GM19463 (cell line): ENCODE measurements at regions not wholly inside any gene's neighbourhood (a gene's known extent, or its start where the extent isn't known, plus 50 kb on each side); places are given as distances from the start of the nearest gene placed in this dataset.
"Not testable (repeated sequence)": the region's sequence is repeated elsewhere in the genome, so short reads cannot be mapped to it uniquely, and the experiment has no call there.

Source experiments
- ATAC-seq: cut with Tn5 transposase; IDR thresholded peaks from one replicate; pipeline ENCODE4 v1.9.1; 2021; ENCODE audit warnings: mild to moderate bottlenecking, moderate library complexity; ENCODE audit not compliant: unreplicated experiment

DNA sequence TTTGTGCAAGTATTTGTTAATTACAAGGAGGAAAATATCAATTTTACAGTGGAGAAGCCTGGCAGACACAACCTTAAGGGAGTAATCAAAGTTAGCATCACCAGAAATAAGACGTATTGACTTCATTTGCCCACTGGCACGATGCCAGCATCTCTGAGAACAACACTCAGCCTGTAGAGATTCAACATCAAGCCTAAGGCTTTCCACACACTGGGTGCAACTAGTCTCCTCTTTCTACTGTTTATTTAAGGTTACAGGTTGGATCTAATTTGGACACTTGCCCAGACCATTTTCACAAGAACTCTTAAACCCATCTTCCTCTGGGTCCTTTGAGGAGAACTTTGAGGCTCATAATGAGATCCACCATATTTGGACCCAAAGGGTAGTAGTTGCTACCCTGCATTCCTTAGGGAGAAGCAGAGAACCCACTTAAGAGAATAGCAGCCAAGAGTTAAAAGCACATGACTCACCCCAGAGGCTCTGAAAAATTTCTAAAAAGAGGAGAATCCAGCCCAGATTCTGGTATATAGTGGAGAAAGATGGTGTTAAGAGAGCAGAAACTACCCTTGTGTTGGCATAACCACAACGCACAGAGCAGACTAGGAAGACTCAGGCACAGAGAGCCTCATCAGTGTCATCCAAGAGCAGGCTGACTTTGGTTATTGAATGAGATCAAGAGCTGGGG lies 97.3 kb downstream of the CCDC71L start:
- ATAC-seq = no peak

DNA sequence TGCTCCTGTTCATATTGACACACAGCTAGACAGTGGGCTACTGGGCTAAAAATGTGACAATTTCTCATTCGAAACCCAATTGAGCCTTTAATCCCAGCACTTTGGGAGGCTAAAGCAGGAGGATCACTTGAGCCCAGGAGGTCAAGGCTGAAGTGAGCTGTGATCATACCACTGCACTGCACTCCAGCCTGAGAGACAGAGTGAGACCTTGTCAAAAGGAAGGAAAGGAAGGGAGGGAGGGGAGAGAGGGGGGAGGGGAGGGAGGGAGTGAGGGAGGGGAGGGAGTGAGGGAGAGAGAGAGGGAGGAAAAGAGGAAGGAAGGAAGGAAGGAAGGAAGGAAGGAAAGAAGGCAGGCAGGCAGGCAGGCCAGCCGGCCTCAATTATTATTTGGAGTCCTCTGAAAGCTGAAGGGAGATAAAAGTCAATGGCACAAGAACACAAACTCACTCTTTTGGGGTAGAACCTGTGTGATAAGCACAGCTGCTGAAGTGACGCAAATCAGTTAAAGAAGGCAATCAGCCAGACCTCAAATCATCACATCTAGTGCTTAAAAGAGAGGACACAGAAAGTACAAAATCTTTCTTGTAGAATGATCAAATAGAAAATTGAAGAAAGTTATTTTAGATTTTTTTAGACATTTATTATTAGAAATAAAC lies 98.1 kb downstream of the CCDC71L start:
- no peak for ATAC-seq

DNA sequence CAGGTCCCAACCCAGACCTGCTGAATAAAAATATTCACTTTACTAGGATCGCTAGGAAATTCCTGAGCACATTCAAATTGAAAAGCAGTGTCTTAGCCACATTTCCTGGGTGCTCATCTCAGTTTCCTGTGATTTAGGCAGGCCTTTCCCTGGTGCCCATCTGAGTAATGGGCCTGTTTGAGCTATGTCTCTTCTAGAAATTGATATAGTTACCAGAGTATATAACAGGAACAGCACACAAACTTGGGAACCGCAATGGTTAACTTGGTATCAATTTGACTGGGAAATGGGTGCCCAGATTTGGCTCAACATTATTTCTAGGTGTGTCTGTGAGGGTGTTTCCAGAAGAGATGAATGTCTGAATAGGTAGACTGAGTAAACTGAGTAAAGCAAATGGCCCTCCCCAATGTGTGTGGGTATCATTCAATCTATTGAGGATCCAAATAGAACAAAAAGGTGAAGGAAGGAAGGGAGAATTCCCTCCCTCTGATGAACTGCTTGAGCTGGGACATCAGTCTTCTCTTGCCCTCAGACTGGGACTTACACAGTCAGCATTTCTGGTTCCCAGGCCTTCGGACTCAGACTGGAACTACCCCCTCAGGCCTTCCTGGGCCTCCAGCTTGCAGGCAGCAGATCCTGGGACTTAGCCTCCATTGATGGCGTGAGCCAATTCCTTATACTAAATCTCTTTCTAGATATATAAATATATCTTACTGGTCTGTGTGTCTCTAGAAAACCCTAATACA lies 99.1 kb downstream of the CCDC71L start:
- ATAC-seq = peak; percentile 60

DNA sequence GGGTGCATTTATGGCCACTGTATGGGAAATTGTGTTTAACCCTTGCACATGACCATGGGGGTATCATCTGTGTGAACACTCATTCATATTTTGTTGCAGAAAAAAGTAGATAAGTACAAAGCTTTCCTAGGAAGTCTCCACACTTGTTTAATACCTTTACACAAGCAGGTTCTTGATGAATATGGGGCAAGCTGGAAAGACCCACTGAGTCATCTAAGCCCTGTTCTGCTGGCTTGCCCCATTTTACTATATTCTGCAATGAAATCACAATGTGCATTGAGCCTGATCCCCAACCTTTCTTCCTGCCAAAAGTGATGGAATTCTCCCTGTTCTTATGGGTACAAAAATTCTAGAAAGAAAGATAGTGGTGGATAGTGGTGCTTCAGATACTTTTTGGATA lies 99.8 kb downstream of the CCDC71L start:
- ATAC-seq = no peak

DNA sequence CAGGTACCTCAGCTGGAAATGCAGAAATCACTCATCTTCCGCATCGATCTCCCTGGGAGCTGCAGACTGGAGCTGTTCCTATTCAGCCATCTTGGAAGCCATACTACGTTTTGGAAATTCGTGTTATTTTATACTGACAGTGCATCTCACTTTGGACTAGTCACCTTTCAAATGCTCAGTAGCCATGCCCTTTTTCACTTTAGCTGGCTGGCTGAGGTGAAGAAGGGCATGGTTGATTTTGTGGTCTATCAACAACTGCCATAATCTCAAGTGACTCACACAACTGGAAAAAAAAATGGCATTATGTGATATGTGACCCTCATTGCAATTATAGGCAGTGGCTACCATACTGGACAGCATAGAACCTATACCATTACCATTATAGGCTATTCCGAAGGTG lies 100.5 kb downstream of the CCDC71L start:
- no peak for ATAC-seq

DNA sequence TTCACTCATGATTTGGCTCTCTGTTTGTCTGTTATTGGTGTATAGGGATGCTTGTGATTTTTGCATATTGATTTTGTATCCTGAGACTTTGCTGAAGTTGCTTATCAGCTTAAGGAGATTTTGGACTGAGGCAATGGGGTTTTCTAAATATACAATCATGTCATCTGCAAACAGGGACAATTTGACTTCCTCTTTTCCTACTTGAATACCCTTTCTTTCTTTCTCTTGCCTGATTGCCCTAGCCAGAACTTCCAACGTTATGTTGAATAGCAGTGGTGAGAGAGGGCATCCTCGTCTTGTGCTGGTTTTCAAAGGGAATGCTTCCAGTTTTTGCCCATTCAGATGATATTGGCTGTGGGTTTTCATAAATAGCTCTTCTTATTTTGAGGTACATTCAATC lies 104.7 kb downstream of the CCDC71L start:
- not testable (repeated sequence) for ATAC-seq

DNA sequence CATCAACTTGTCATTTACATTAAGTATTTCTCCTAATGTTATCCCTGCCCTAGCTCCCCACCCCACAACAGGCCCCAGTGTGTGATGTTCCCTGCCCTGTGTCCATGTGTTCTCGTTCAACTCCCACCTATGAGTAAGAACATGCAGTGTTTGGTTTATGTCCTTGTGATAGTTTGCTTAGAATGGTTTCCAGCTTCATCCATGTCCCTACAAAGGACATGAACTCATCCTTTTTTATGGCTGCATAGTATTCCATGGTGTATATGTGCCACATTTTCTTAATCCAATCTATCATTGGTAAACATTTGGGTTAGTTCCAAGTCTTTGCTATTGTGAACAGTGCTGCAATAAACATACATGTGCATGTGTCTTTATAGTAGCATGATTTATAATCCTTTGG lies 106.3 kb downstream of the CCDC71L start:
- not testable (repeated sequence) for ATAC-seq

DNA sequence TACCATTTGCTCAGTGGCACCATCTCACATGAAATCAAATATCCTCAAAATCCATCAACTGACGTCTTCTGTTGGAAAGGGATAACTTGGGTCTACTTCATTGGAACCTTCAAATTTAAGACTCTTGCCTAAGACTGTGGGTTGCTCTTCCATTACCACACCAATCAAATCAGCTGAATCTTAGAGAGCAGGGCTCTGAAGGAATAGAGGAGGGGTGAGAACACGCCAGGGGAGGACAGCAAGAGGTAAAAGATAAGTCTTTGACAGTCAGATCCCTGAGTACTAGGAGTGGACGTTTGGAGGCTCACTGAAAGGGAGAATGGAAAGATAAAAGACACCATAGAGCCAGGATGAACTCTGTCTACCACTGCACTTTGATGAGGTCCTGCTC lies 107.5 kb downstream of the CCDC71L start:
- ATAC-seq = no peak

DNA sequence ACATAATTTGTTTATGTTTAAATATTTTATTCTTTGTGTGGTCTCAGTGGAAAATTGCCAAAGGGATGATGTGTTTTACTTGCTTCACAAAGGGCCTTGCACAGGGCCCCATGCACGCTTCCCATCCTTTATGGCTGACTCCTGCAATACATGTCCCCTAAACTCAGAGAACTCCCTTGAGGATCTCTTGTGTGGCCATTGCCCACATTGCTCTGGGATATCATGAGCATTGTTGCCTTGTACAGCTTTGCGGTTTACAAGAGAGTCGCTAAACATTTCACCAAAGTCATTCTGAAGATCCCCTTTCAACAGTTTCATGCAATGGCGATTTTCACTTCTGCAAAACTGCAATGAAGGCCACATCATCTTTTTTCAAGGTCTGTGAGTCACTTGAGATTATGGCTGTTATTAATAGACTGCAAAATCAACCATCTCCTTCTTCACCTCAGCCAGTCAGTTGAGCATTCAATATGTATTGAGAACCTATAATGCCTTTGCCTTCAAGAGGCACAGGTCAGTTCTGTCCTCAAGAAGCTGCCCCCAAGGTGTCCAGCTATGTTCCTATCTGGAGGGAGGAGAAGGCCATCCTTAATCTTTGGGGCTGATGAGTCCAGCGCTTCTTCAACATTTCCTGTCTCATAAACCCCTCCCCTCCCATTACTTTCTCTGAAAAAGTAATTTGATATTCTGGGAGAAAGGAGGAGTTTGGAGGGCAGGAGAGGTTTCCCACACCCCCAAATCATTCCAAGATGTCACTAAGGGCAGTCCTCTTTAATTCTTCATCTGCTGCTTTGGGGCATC lies 108.1 kb downstream of the CCDC71L start:
- peak; percentile 98 for ATAC-seq

DNA sequence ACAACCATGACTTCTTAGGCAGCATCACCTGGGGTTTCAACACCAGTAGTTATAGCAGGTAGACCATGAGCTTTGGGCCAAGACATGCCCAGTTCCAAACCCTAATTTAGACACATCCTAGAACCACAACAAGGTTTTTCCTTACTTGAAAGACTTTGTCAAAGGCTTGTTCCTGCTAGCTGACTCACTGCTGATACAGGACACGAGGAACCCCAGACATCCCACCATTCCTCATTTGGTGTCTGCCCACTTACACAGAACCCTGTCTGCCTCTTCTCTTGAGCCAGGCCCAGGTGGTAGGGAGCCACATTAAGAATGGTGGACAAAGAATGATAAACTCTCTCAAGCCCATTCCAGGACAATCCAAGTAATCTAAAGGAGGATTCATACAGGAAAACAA lies 109.0 kb downstream of the CCDC71L start:
- no peak for ATAC-seq

DNA sequence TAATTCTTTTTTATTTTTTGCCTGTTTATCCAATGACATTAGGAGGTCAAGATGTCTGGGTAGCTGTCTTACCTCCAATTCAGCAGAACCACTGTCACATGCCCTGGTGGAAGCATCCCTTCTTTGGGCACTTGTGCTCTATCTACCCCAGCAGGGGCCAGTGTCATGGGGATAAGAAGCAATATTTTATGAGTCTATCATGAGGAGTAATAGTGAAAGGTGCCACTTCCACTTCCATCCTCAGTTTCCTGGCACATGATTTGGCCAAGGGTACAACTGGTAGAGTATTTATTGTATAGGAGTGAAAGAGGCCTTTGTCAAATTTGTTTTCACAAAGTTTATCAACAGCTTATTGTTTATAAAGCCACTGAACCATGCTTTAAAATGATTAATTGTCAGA lies 112.5 kb downstream of the CCDC71L start:
- no peak for ATAC-seq

DNA sequence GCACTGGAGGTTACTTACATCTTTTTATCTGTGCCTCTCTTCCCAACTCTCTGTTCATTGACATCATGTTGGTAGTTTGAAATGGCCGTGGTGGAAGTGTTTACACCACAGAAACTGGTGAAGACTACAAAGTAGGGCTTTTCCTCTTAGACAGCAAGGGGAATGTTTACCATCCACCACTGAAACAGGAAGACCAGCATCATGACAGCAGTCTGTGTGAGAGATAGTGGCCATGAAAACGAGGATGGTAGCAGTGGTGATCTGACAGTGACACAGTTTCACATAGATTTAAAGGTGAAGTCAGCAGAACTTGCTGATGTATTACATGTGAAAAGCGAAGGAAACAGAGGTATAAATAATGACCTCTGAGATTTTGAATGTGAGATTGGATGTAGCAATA lies 115.7 kb downstream of the CCDC71L start:
- ATAC-seq = peak; percentile 66

DNA sequence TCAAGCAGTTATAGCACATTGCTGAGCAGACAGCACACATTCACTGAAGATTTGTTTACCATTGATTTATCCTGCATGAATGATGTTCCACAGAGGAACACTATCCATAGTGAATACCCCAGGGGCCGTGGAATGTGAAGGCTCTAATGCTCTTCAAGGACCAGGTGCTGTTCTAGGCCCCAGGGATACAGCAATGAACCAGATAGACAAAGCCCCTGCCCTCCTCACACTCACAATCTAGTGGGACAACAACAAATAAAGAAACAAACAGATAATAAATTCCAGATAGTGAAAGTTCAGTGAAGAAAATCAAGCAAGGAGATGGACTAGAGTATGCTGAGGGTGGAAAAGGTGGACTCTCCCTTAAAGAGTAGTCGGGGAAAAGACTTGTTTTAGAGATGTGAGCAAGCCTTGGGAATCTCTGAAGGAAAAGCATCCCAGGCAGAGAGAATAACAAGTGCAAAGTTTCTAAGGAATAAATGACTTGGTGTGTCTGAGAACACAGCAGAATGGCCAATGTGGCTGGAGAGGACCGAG lies 117.7 kb downstream of the CCDC71L start:
- ATAC-seq = no peak

DNA sequence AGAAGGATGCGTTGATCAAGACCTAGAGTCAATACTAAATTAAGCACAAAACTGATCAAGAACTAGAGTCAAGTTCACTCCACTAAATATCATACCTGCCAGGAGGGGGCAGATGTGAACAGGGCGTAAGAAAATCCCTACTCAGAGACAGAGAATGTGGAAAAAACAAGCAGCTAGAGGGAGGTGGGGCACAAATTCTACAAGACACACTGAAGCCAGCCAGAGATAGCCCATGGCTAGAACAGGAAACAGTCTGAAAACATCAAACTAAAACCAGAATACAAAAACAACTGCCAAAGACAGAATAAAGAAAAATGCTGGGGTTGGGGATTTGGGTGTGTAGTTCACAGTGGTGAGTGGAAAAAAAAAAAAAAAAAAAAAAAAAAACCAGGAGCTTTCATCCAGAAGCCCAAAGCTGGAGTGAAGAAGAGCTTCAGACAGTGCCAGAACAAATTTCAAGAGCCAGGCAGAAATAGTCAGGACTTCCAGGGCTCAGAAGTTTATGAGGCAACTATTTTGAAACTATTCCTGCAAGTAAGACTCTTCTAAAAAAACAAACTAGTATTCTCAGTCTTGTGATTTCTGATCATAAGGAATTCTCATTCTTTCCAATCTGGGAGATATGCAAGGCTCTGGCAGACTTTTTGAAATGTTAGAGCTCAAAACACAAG lies 118.3 kb downstream of the CCDC71L start:
- ATAC-seq = peak; percentile 71

DNA sequence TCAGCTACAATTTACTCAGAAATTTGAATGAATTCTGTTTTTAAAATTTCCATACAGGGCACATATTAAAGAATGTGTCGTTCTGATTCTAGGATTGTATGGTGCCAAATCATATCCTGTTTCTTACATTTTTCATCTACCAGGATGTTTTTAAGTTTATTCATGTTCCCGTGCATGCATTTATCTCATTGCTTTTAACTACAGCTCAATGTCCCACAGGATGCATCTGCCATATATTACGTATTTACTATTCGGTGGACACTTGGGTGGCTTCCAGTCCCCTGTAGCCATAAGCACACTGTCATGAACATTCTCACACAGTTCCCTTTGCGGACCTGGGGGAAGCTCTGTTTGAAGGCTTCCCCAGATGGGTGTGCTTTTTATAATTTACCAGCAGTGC lies 122.3 kb downstream of the CCDC71L start:
- no peak for ATAC-seq

DNA sequence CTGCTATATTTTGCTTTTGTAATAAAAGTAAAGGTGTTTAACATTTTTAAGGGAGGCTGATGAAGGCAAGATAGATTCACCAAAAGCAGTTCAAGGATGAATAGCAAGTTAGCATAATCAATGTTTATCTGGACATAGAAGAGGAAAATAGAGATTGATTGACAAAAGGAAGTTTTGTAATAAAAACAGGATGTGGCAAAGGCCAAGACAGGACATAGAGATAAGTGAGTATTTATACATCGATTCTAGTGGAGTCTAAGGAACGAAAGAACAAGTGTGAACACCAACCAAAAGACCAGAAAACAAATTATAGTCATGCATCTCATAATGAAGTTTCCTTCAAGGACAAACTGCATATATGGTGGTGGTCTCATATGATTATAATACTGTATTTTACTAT lies 123.8 kb downstream of the CCDC71L start:
- ATAC-seq = no peak

DNA sequence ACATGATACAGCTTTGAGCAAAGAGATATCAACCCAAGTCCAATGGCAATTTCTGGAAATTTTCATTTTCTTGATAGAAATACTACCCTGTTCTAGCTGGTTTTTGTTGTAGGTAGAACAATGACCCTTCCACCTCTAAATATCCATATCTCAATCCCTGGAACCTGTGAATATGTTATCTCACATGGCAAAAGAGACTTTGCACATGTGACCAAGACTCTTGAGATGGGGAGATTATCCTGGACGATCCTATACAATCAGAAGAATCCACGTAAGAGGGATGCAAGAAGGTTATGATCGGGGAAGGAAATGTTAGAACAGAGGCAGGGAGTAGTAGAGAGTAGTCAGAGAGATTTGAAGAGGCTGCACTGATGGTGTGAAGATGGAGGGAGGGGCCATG lies 124.9 kb downstream of the CCDC71L start:
- no peak for ATAC-seq

DNA sequence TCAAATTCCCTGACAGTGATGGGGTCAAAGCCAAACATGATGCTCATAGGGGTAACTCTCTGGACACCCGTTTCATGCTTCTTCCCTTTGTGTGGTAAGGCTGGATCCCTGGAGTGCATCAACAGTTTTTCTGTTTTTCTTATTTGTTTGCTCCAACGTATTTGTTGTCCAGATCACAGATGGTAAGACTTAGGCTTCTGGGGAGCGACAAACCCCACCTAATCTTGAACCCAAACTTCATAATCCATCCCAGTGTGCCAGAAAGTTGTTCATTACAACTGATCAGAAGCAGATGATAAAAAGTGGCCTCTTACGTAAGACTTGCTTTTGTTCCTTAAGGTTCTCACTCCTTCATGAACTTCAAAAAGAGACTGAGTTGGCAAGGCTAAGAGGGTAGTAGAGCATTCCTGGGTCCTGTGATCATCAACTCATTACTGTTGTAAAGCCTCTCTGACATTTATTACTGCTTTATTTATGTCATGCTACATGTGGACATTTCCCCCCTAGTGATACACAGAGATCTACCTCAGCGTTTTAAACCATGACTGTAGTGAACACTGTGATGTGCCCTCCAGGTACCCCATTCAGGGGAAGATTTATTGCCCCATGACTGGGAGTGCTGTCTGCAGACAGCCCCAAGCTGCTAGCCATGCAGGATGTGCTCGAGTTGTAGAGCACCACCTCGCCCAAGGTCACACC lies 125.6 kb downstream of the CCDC71L start:
- ATAC-seq = no peak

DNA sequence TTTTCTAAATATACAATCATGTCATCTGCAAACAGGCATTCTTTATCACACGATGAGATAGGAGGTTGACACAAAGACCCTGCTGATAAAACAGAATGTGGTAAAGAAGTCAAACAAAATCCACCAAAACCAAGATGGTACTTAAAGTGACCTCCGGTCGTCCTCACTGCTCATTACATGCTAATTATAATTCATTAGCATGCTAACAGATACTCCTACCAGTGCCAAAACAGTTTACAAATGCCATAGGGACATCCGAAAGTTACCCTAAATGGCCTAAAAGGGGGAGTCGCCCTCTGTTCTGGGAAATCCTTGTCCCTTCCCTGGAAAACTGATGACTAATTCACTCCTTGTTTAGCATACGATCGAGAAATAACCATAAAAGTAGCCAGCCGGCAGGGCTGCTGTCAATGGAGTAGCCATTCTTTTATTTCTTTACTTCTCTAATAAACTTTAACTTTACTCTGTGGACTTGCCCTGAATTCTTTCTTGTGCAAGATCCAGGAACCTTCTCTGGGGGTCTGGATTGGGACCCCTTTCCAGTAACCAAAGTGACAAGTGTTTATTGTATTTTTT lies 126.6 kb downstream of the CCDC71L start:
- ATAC-seq = no peak

DNA sequence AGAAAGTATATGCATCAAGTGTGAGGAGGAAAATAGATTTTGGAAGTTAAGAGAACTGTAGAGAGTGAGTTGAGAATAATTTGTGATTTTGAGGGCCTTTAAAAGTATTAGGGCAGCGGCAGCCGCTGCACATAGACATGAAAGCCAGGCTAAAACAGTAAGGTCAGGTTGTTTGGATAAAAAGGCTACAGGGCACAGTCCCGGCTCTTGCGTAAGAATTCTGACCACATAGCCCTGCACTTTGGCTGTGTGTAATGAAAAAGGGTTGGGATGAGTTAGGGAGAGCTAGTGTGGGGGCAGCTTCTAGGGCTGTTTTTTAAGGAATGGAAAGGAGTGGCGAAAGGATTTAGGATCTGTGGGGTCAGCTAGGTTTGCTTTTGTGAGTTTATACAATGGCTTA lies 130.8 kb downstream of the CCDC71L start:
- not testable (repeated sequence) for ATAC-seq
